ENCODE measurements at regions not wholly inside any gene's neighbourhood (a gene's known extent, or its start where the extent isn't known, plus 50 kb on each side); places are given as distances from the start of the nearest gene placed in this dataset.

DNA sequence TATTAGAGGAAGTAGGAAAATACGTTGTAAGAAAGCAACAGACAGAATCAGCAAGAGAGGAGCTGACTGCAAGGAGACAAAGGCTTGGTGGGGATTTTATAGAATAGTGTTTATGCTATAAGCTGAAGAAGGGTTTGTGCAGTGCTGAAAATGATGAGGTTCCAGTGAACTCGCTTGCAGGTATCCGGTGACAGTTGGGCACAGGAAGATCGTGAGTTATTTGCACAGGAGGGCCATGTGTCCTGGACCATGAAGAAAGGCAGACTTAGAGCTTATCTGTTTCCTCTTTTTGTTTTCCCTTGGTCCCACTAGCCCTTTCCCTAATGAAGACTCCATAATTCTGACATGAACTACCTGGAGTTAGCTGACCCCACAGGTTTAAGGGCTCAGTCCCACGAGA is 61.4 kb downstream of the NXNL2 start:
- TF ChIP-seq EZH2 (IDR thresholded peaks at IDR 0.05; ENCODE audit: borderline replicate concordance, insufficient read depth, low read depth, low read length, poor library complexity, severe bottlenecking) (no peak), CTCF (IDR thresholded peaks at IDR 0.05) (no peak)
- H3K9me3 ChIP-seq (ENCODE audit: control extremely low read depth in 1 of 3, control insufficient read depth in 2 of 3, insufficient read depth in 1 of 3, low read length in 2 of 3), result no peaks in the 10 kb centered on the region
- H3K4me3 Mint-ChIP-seq, result peak overlapping the region; percentile 19
- 4% methylated on average over 4 of the region's 5 CpGs for WGBS (ENCODE audit: insufficient coverage)
- DNase-seq (no peak), ATAC-seq (ENCODE audit: low read depth) (no peak)
- H3K27me3 ChIP-seq (replicated peaks in 1 of 4; ENCODE audit: control extremely low read depth in 1 of 4, control insufficient read depth in 3 of 4, insufficient read depth in 4 of 4, low read length in 3 of 4), result peaks cover 0 to 2% (median 0%) of the 10 kb centered on the region in 4 experiments
- intact Hi-C loops (cut with micrococcal nuclease), result no loop called here
- H3K9me3 Mint-ChIP-seq (ENCODE audit: insufficient read depth), result no peaks in the 10 kb centered on the region
- no peak overlapping the region for H3K4me3 ChIP-seq (ENCODE audit: control extremely low read depth in 1 of 5, extremely low read depth in 1 of 5, insufficient read depth in 1 of 5, low read depth in 2 of 5, low read length in 4 of 5)
- peaks cover 19% of the 10 kb centered on the region for H3K27me3 Mint-ChIP-seq
- no peak overlapping the region for H3K27ac Mint-ChIP-seq
- no peaks in the 10 kb centered on the region for H3K79me2 ChIP-seq (ENCODE audit: control insufficient read depth, insufficient read depth, low read length)
- H2AFZ ChIP-seq (ENCODE audit: insufficient read depth, low read depth, low read length, poor library complexity, severe bottlenecking), result no peak overlapping the region
- ChIA-PET CTCF (interaction anchor here (0.9 to 1.6 kb wide), 4 partner anchors 9 to 409 kb away, joined by 3 to 5 read pairs (median 4); no protein-coding TSS in a partner anchor), POLR2A (no interaction called here)
- no peak overlapping the region for H3K27ac ChIP-seq (ENCODE audit: low read length in 2 of 2)
- H4K20me1 ChIP-seq (ENCODE audit: control insufficient read depth, insufficient read depth, low read length, poor library complexity, severe bottlenecking), result no peaks in the 10 kb centered on the region
- no peaks in the 10 kb centered on the region for H3K36me3 ChIP-seq (replicated peaks in 1 of 2; ENCODE audit: control extremely low read depth in 1 of 2, control insufficient read depth in 1 of 2, extremely low read depth in 1 of 2, insufficient read depth in 2 of 2, low read length in 1 of 2)
- H3K9ac ChIP-seq (ENCODE audit: low read length), result no peak overlapping the region
- peaks cover 9 to 13% of the 10 kb centered on the region in 2 donors for H3K4me1 ChIP-seq (ENCODE audit: control insufficient read depth in 2 of 2, insufficient read depth in 2 of 2, low read length in 2 of 2)
- H3K4me1 Mint-ChIP-seq, result peaks cover 11% of the 10 kb centered on the region
- H3K4me2 ChIP-seq (replicated peaks; ENCODE audit: low read depth, low read length, poor library complexity, severe bottlenecking), result peak overlapping the region; percentile 15

GRCh38 chr9:88604836-88605511 is 70.0 kb downstream of the NXNL2 start:
- H4K20me1 ChIP-seq (ENCODE audit: control insufficient read depth, insufficient read depth, low read length, poor library complexity, severe bottlenecking), result no peaks in the 10 kb centered on the region
- 92% methylated on average over 2 of the region's 3 CpGs for WGBS (ENCODE audit: insufficient coverage)
- no peak overlapping the region for H2AFZ ChIP-seq (ENCODE audit: insufficient read depth, low read depth, low read length, poor library complexity, severe bottlenecking)
- H3K27ac Mint-ChIP-seq, result no peak overlapping the region
- no peak overlapping the region for H3K4me3 Mint-ChIP-seq
- no peak overlapping the region for H3K4me2 ChIP-seq (replicated peaks; ENCODE audit: low read depth, low read length, poor library complexity, severe bottlenecking)
- no peaks in the 10 kb centered on the region for H3K9me3 Mint-ChIP-seq (ENCODE audit: insufficient read depth)
- intact Hi-C loops (cut with micrococcal nuclease), result no loop called here
- H3K36me3 ChIP-seq (replicated peaks in 1 of 2; ENCODE audit: control extremely low read depth in 1 of 2, control insufficient read depth in 1 of 2, extremely low read depth in 1 of 2, insufficient read depth in 2 of 2, low read length in 1 of 2), result no peaks in the 10 kb centered on the region
- no peaks in the 10 kb centered on the region for H3K79me2 ChIP-seq (ENCODE audit: control insufficient read depth, insufficient read depth, low read length)
- H3K4me1 ChIP-seq (ENCODE audit: control insufficient read depth in 2 of 2, insufficient read depth in 2 of 2, low read length in 2 of 2), result no peaks in the 10 kb centered on the region
- no peak for TF ChIP-seq CTCF (IDR thresholded peaks at IDR 0.05)
- no peak for TF ChIP-seq EZH2 (IDR thresholded peaks at IDR 0.05; ENCODE audit: borderline replicate concordance, insufficient read depth, low read depth, low read length, poor library complexity, severe bottlenecking)
- H3K4me1 Mint-ChIP-seq, result no peaks in the 10 kb centered on the region
- CTCF ChIA-PET, result interaction anchor here (1.4 kb wide), 1 partner anchor 9 kb away, joined by 5 read pairs; no protein-coding TSS in a partner anchor
- H3K27me3 ChIP-seq (replicated peaks in 1 of 4; ENCODE audit: control extremely low read depth in 1 of 4, control insufficient read depth in 3 of 4, insufficient read depth in 4 of 4, low read length in 3 of 4), result no peaks in the 10 kb centered on the region
- DNase-seq (no peak), ATAC-seq (ENCODE audit: low read depth) (no peak)
- H3K9ac ChIP-seq (ENCODE audit: low read length), result no peak overlapping the region
- POLR2A ChIA-PET, result no interaction called here
- H3K4me3 ChIP-seq (ENCODE audit: control extremely low read depth in 1 of 5, extremely low read depth in 1 of 5, insufficient read depth in 1 of 5, low read depth in 2 of 5, low read length in 4 of 5), result no peak overlapping the region
- no peak overlapping the region for H3K27ac ChIP-seq (ENCODE audit: low read length in 2 of 2)
- no peaks in the 10 kb centered on the region for H3K9me3 ChIP-seq (ENCODE audit: control extremely low read depth in 1 of 3, control insufficient read depth in 2 of 3, insufficient read depth in 1 of 3, low read length in 2 of 3)
- peaks cover 6% of the 10 kb centered on the region for H3K27me3 Mint-ChIP-seq

All from B cell (primary cell).